WERI-Rb-1 (cell line): ENCODE measurements at regions not wholly inside any gene's neighbourhood (a gene's known extent, or its start where the extent isn't known, plus 50 kb on each side); places are given as distances from the start of the nearest gene placed in this dataset.
"Not testable (repeated sequence)": the region's sequence is repeated elsewhere in the genome, so short reads cannot be mapped to it uniquely, and the experiment has no call there.

Experiments used
- DNase-seq: peaks from one replicate; pipeline ENCODE4 v3.0.0-alpha.2; 2020
- H3K27ac ChIP-seq: fragments of 250-450 bp; sonication (Bioruptor Pico); 2 replicates; pipeline ENCODE4 v1.5.1; 2020; ENCODE audit warnings: mild to moderate bottlenecking, moderate library complexity
- H3K27me3 ChIP-seq: fragments of 250-450 bp; sonication (Bioruptor Pico); 2 replicates; pipeline ENCODE4 v1.5.1; 2021; ENCODE audit warnings: mild to moderate bottlenecking, low read depth, moderate library complexity; ENCODE audit not compliant: insufficient read depth, severe bottlenecking
- H3K36me3 ChIP-seq: fragments of 250-450 bp; sonication (Bioruptor Pico); 2 replicates; pipeline ENCODE4 v1.5.1; 2020; ENCODE audit warnings: mild to moderate bottlenecking, moderate library complexity
- H3K4me3 ChIP-seq: 2 replicates; pipeline ENCODE4 v1.5.1; 2011; ENCODE audit warnings: low read depth, mild to moderate bottlenecking, control low read depth, low read length
- H3K9me3 ChIP-seq: fragments of 250-450 bp; sonication (Bioruptor Pico); 2 replicates; pipeline ENCODE4 v1.5.1; 2021; ENCODE audit warnings: mild to moderate bottlenecking, moderate library complexity; ENCODE audit not compliant: severe bottlenecking
- CTCF ChIP-seq: IDR thresholded peaks from 2 replicates; pipeline ENCODE4 v1.5.1; 2011; ENCODE audit warnings: low read depth, mild to moderate bottlenecking, control low read depth, inconsistent platforms, low read length

- TF ChIP-seq CTCF, result no peak
- Histone ChIP-seq H3K36me3 (no peaks in the 10 kb centered on the region), H3K27me3 (no peaks in the 10 kb centered on the region), H3K9me3 (no peaks in the 10 kb centered on the region), H3K27ac (no peak overlapping the region), H3K4me3 (no peak overlapping the region)
- DNase-seq, result no peak
Observed at GRCh38 chr4:71110499-71110898, 117.0 kb downstream of the DCK start.

GRCh38 chr4:71111133-71111532 is 117.7 kb downstream of the DCK start:
- not testable (repeated sequence) for H3K27me3 ChIP-seq, H3K36me3 ChIP-seq, H3K27ac ChIP-seq, H3K4me3 ChIP-seq, DNase-seq, H3K9me3 ChIP-seq

DNA sequence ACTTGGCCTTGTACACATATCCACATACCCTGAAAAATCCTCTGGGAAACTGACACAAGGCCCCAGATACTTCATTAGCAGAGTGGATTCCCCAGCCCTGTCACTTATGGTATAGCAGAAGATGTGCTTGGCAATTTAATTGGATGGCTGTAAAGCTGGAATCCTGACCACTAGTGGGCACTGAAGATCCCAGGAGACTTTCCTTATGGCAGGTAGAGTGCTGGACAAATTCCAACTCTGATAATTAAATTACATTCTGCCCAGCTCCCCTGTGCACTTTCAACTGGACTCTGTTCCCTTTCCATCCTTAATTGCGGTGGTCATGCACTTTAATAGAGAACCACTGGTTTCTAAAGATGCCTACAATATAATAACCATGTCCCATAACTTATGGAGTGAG is 119.8 kb downstream of the DCK start:
- Histone ChIP-seq H3K36me3 (no peaks in the 10 kb centered on the region), H3K27me3 (no peaks in the 10 kb centered on the region), H3K4me3 (no peak overlapping the region), H3K9me3 (no peaks in the 10 kb centered on the region), H3K27ac (no peak overlapping the region)
- peak; percentile 14 for DNase-seq
- TF ChIP-seq CTCF, result peak; percentile 42

GRCh38 chr4:71120831-71121524 is 127.5 kb downstream of the DCK start:
- Histone ChIP-seq H3K27me3 (no peaks in the 10 kb centered on the region), H3K9me3 (no peaks in the 10 kb centered on the region), H3K27ac (no peak overlapping the region), H3K36me3 (no peaks in the 10 kb centered on the region), H3K4me3 (no peak overlapping the region)
- DNase-seq, result no peak
- TF ChIP-seq CTCF, result no peak

GRCh38 chr4:71123951-71124350 is 130.5 kb downstream of the DCK start:
- Histone ChIP-seq H3K4me3 (no peak overlapping the region), H3K27ac (no peak overlapping the region), H3K27me3 (no peaks in the 10 kb centered on the region), H3K36me3 (no peaks in the 10 kb centered on the region), H3K9me3 (no peaks in the 10 kb centered on the region)
- DNase-seq, result no peak
- TF ChIP-seq CTCF, result no peak

DNA sequence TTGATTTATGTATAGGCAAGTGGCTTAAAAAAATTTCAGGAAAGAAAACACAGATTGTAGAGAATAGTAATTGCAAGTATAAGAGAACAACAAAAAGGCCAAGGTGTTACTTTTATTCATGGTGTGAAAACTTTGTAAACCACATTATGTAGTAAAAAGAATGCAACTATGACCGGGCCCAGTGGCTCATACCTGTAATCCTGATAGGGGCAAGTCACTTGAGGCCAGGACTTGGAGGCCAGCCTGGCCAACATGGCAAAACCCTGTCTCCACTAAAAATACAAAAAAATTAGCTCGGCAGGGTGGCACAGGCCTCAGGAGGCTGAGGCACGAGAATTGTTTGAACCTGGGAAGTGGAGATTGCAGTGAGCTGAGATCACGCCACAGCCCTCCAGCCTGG is 131.7 kb downstream of the DCK start:
- no peak for TF ChIP-seq CTCF
- no peaks in the 10 kb centered on the region for H3K9me3 ChIP-seq
- no peak for DNase-seq

More for the DNA sequence above, 131.7 kb downstream of the DCK start:
- Histone ChIP-seq H3K4me3 (no peak overlapping the region), H3K36me3 (no peaks in the 10 kb centered on the region), H3K27ac (no peak overlapping the region), H3K27me3 (no peaks in the 10 kb centered on the region)
